ENCODE measurements at regions not wholly inside any gene's neighbourhood (a gene's known extent, or its start where the extent isn't known, plus 50 kb on each side); places are given as distances from the start of the nearest gene placed in this dataset.

DNA sequence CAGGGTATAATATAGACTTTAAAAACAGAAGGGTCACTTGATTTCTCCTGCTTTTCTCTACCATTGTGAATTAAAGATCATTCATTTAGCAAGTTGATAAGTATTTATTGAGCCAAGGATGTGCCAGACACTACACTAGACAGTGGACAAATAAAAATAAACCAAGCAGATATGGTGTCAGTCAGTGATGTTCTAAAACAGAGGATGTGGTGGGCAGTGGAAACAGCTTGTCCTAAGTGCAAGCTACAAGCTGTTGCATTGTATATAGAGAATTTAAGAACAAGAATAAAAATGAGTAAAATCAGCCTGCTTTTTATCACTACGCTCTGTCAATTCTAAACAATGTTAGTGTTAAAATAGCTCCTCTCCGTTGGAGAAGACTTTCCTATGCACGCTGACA lies 637.3 kb upstream of the GRM7 start:
- TF ChIP-seq, protein P1, sequence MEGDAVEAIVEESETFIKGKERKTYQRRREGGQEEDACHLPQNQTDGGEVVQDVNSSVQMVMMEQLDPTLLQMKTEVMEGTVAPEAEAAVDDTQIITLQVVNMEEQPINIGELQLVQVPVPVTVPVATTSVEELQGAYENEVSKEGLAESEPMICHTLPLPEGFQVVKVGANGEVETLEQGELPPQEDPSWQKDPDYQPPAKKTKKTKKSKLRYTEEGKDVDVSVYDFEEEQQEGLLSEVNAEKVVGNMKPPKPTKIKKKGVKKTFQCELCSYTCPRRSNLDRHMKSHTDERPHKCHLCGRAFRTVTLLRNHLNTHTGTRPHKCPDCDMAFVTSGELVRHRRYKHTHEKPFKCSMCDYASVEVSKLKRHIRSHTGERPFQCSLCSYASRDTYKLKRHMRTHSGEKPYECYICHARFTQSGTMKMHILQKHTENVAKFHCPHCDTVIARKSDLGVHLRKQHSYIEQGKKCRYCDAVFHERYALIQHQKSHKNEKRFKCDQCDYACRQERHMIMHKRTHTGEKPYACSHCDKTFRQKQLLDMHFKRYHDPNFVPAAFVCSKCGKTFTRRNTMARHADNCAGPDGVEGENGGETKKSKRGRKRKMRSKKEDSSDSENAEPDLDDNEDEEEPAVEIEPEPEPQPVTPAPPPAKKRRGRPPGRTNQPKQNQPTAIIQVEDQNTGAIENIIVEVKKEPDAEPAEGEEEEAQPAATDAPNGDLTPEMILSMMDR (IDR thresholded peaks at IDR 0.05), result no peak
- no peak for TF ChIP-seq POLR2A (IDR thresholded peaks at IDR 0.05)

Data from testis (tissue), 2 donors.